ENCODE measurements at regions not wholly inside any gene's neighbourhood (a gene's known extent, or its start where the extent isn't known, plus 50 kb on each side); places are given as distances from the start of the nearest gene placed in this dataset.

- TF ChIP-seq CTCF (IDR thresholded peaks at IDR 0.05) (no peak), EZH2phosphoT487 (IDR thresholded peaks at IDR 0.05; ENCODE audit: borderline replicate concordance, low read depth) (no peak), SMC3 (IDR thresholded peaks at IDR 0.05; ENCODE audit: low read depth, low read length) (no peak), FOSL2 (IDR thresholded peaks at IDR 0.05; ENCODE audit: borderline replicate concordance, low read depth) (no peak), FOXM1 (IDR thresholded peaks at IDR 0.05; ENCODE audit: low read depth) (no peak), EP300 (IDR thresholded peaks at IDR 0.05; ENCODE audit: borderline replicate concordance in 1 of 2, low read depth in 1 of 2, low read length in 1 of 2) (no peak), RCOR1 (IDR thresholded peaks at IDR 0.05; ENCODE audit: low read length) (no peak), CHD2 (IDR thresholded peaks at IDR 0.05; ENCODE audit: low read length, partially characterized antibody) (no peak), MAX (IDR thresholded peaks at IDR 0.05; ENCODE audit: low read depth) (no peak)
Measured at GRCh38 chr4:13081830-13082229, 402.3 kb downstream of the RAB28 start.
